H1 (cell line): ENCODE measurements at regions not wholly inside any gene's neighbourhood (a gene's known extent, or its start where the extent isn't known, plus 50 kb on each side); places are given as distances from the start of the nearest gene placed in this dataset.

ENCODE experiments used
- CHD2 ChIP-seq: IDR thresholded peaks from 2 replicates; pipeline ENCODE4 v1.6.1; 2012; ENCODE audit warnings: low read length, improper control_type of control experiment
- EGR1 ChIP-seq: IDR thresholded peaks from 2 replicates; pipeline ENCODE4 v1.6.1; 2011; ENCODE audit warnings: low read depth, low read length, borderline replicate concordance
- GABPA ChIP-seq: IDR thresholded peaks from 2 replicates; pipeline ENCODE4 v1.6.1; 2011; ENCODE audit warnings: mild to moderate bottlenecking, low read length, moderate library complexity, borderline replicate concordance; ENCODE audit not compliant: insufficient read depth
- KDM5A ChIP-seq: fragments of 200-600 bp; IDR thresholded peaks from 2 replicates; pipeline ENCODE4 v1.7.1; 2012; ENCODE audit warnings: mild to moderate bottlenecking, low read length, inconsistent platforms, mixed read lengths
- SP2 ChIP-seq: IDR thresholded peaks from 2 replicates; pipeline ENCODE4 v1.6.1; 2012; ENCODE audit warnings: mild to moderate bottlenecking, low read length, inconsistent platforms

DNA sequence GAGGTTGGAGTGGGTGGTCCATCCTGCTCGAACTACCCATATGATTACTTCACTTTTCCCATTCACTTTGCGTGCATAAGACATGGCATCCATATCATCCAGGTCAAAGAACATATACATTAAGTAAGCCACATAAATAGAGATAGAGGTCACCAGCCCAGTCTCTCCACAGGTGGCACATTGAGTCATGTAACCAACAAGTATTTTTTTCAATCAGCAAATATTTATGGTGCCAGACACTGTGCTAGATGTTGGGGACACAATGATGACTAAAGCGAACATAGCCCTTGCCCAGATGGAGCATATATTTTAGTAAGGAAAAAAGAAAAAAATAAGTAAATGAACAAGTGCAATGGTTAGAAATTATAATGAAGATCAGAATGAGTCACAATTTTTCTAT is 83.6 kb upstream of the LCLAT1 start (continued):
- no peak for TF ChIP-seq CHD2
- TF ChIP-seq GABPA: no peak
- no peak for TF ChIP-seq SP2
- TF ChIP-seq KDM5A: no peak
- TF ChIP-seq EGR1: no peak
- TF ChIP-seq, all 59 proteins: peak for 0
